IPS-18a (cell line): ENCODE measurements at regions not wholly inside any gene's neighbourhood (a gene's known extent, or its start where the extent isn't known, plus 50 kb on each side); places are given as distances from the start of the nearest gene placed in this dataset.

ENCODE experiments used
- H3K27ac ChIP-seq: one replicate; pipeline ENCODE4 v1.5.1; 2013; ENCODE audit warnings: low read length
- H3K27me3 ChIP-seq: one replicate; pipeline ENCODE4 v1.6.1; 2013; ENCODE audit warnings: mild to moderate bottlenecking, low read length; ENCODE audit not compliant: control insufficient read depth, insufficient read depth
- H3K36me3 ChIP-seq: one replicate; pipeline ENCODE4 v1.6.1; 2013; ENCODE audit warnings: low read depth, low read length; ENCODE audit not compliant: control insufficient read depth
- H3K4me1 ChIP-seq: one replicate; pipeline ENCODE4 v1.6.1; 2013; ENCODE audit warnings: low read depth, low read length; ENCODE audit not compliant: control insufficient read depth
- H3K4me3 ChIP-seq: one replicate; pipeline ENCODE4 v1.5.1; 2013; ENCODE audit warnings: low read length
- H3K9ac ChIP-seq: one replicate; pipeline ENCODE4 v1.6.1; 2013; ENCODE audit warnings: mild to moderate bottlenecking, low read length, moderate library complexity
- H3K9me3 ChIP-seq: one replicate; pipeline ENCODE4 v1.6.1; 2013; ENCODE audit warnings: low read depth, low read length; ENCODE audit not compliant: control insufficient read depth

DNA sequence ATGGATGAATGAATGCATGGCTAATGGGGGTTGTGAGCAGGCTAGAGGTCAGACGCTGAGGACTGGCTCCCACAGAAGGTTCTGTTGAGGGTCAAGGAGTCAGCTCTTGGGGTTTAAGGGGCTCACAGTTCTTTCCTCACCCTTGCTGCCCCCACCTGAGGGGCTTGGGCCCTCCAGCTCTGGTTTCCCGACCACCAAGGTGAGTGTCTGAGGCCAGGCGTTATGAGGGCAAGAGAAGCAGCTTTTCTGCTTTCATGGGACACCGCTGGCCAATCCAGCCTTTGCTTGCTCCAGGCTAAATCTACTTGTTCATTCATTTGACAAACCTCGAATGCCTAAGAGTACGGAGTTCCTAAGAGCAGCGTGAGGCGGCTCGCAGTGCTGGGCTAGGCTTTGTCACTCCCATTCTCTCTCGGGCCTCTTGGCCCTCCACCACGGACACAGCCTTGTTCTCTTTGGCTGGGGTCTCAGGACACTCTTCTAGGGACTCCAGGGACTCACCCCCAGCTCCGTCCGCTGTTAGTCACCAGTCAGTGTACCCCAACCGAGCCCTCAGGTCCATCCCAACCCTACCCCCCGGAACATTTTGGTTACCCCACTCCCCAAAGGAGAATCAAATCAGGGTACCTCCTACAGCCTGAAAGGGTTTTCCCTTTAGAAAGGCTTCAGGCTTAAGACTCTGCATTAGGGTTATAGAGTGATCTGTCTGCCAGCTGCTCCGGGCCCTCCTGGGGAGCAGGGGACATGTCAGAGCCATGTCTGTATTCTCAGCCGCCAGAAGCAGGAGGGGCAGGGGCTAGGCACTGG lies 210.1 kb upstream of the MVB12B start:
- Histone ChIP-seq H3K27ac (no peak overlapping the region), H3K9me3 (no peaks in the 10 kb centered on the region), H3K27me3 (no peaks in the 10 kb centered on the region), H3K4me1 (no peaks in the 10 kb centered on the region), H3K4me3 (no peak overlapping the region), H3K9ac (no peak overlapping the region), H3K36me3 (no peaks in the 10 kb centered on the region)

- H3K4me3 ChIP-seq: no peak overlapping the region
- no peaks in the 10 kb centered on the region for H3K27me3 ChIP-seq
- H3K4me1 ChIP-seq: no peaks in the 10 kb centered on the region
- H3K36me3 ChIP-seq: no peaks in the 10 kb centered on the region
- H3K9ac ChIP-seq: no peak overlapping the region
- H3K27ac ChIP-seq: no peak overlapping the region
- no peaks in the 10 kb centered on the region for H3K9me3 ChIP-seq
These were observed 209.5 kb upstream of the MVB12B start for GRCh38 chr9:126117158-126117425.

- Histone ChIP-seq H3K9ac (no peak overlapping the region), H3K4me3 (no peak overlapping the region), H3K36me3 (no peaks in the 10 kb centered on the region), H3K4me1 (no peaks in the 10 kb centered on the region), H3K27me3 (no peaks in the 10 kb centered on the region), H3K27ac (no peak overlapping the region), H3K9me3 (no peaks in the 10 kb centered on the region)
These were observed 209.0 kb upstream of the MVB12B start for GRCh38 chr9:126117631-126118030.

DNA sequence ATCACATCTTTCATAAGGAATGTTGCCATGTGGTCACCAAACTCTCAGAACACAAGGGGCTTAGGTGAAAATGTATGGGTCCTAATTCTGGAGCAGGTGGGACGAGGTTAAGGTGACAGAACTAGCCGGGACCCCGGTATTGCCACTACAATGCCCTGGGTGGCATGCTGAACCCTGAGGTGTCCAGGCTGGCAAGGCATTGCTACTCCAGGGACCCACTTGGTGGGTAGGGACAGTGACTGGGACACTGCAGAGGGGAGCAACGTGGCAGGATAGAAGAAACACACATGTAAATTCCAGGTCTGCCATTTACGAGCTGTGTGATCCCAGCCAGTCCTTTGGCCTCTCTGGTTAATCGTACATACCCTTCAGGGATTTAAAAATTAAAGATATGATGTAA lies 206.9 kb upstream of the MVB12B start:
- no peaks in the 10 kb centered on the region for H3K27me3 ChIP-seq
- no peaks in the 10 kb centered on the region for H3K9me3 ChIP-seq
- no peak overlapping the region for H3K27ac ChIP-seq
- no peak overlapping the region for H3K4me3 ChIP-seq
- H3K4me1 ChIP-seq: no peaks in the 10 kb centered on the region
- no peak overlapping the region for H3K9ac ChIP-seq
- no peaks in the 10 kb centered on the region for H3K36me3 ChIP-seq

GRCh38 chr9:126122901-126123616 lies 203.6 kb upstream of the MVB12B start:
- Histone ChIP-seq H3K36me3 (no peaks in the 10 kb centered on the region), H3K27me3 (no peaks in the 10 kb centered on the region), H3K4me3 (no peak overlapping the region), H3K9me3 (no peaks in the 10 kb centered on the region), H3K9ac (no peak overlapping the region), H3K4me1 (no peaks in the 10 kb centered on the region), H3K27ac (no peak overlapping the region)

DNA sequence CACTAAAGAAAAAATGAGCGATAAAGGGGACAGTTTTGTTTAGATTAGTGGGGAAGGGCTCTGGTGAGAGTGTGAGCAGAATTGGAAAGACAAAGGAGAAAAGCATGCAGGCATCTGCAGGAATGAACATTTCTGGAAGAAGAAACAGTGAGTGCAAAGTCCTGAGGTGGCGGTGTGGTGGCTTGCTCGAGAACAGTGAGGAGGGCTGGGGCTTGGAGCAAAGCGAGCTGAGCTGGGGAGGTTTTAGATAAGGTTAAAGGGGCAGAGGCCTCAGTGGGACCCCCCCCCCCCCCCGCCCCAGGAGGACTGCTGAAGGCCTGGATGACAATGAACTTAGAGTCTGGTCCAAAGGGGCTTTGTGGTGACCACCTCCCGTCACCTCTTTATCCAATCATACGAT lies 202.7 kb upstream of the MVB12B start:
- no peak overlapping the region for H3K4me3 ChIP-seq
- H3K27ac ChIP-seq: no peak overlapping the region
- H3K9ac ChIP-seq: no peak overlapping the region
- H3K36me3 ChIP-seq: no peaks in the 10 kb centered on the region
- no peaks in the 10 kb centered on the region for H3K4me1 ChIP-seq
- no peaks in the 10 kb centered on the region for H3K9me3 ChIP-seq
- H3K27me3 ChIP-seq: no peaks in the 10 kb centered on the region

DNA sequence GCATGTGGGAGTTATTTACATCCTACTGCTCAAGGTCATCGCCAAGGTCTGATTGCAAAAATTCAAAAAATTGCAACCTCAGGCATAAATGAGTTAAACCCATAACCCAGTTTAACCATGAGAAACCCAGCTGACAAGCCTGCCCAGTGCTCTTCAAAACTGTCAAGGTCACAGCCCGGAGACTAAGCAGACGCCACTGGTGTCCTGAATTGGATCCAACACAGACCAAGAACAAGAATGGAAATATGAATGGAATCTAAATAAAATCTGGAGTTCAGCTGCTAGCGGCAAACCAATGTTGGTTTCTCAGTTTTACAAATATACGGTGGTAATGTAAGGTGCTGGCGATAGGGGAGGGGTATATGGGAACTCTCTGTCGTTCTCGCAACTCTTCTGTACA lies 201.5 kb upstream of the MVB12B start:
- Histone ChIP-seq H3K36me3 (no peaks in the 10 kb centered on the region), H3K27me3 (no peaks in the 10 kb centered on the region)

DNA sequence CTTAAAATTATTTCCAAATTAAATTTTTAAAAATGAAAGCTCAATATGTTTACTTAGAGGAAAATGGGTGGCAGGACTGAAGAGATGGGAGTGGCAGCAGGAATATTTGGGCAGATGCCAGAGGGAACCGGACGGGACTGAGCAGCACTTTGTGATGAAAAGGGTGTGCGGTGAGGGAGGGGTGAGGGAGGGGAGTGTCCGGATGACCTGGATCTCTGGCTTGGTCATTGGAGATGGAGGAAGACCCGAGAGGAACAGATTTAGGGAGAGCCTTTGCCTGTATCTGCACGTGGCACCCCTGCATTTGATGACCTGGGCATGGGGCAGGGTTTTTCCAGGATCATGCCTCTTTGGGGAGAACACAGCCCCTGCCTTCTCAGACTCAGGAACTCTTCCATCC lies 201.1 kb upstream of the MVB12B start:
- Histone ChIP-seq H3K9me3 (no peaks in the 10 kb centered on the region), H3K4me3 (no peak overlapping the region), H3K27ac (no peak overlapping the region), H3K27me3 (no peaks in the 10 kb centered on the region), H3K4me1 (no peaks in the 10 kb centered on the region), H3K9ac (no peak overlapping the region), H3K36me3 (no peaks in the 10 kb centered on the region)

More for the DNA sequence above, 201.5 kb upstream of the MVB12B start:
- Histone ChIP-seq H3K27ac (no peak overlapping the region), H3K4me1 (no peaks in the 10 kb centered on the region), H3K9ac (no peak overlapping the region), H3K4me3 (no peak overlapping the region), H3K9me3 (no peaks in the 10 kb centered on the region)

- Histone ChIP-seq H3K27ac (no peak overlapping the region), H3K4me3 (no peak overlapping the region), H3K27me3 (no peaks in the 10 kb centered on the region), H3K4me1 (no peaks in the 10 kb centered on the region), H3K9ac (no peak overlapping the region), H3K36me3 (no peaks in the 10 kb centered on the region), H3K9me3 (no peaks in the 10 kb centered on the region)
These were observed 200.6 kb upstream of the MVB12B start for GRCh38 chr9:126125992-126126409.

GRCh38 chr9:126126807-126127206 lies 199.8 kb upstream of the MVB12B start:
- H3K4me1 ChIP-seq: no peaks in the 10 kb centered on the region

DNA sequence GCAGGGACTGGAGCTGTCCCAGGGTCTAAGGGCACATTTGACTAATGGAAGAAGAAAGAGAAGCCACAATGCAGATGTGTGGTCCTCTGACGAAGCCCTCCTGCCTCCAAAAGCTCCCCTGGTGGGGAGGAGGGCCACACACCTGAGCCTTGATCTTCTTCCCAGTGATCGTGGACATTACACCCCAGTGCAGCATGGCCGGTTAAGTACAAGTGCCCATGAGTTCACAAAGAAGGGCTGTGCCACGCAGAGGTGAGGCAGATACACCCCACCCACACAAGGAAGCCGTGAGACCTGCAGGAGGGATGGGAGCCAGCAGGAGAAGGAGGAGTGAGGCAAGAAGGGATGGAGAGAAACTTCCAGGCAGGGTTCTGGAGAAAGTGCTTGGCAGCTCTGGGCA lies 199.0 kb upstream of the MVB12B start:
- H3K9me3 ChIP-seq: peaks cover 3% of the 10 kb centered on the region
- H3K4me1 ChIP-seq: no peaks in the 10 kb centered on the region
- no peak overlapping the region for H3K9ac ChIP-seq
- H3K27ac ChIP-seq: no peak overlapping the region
- no peaks in the 10 kb centered on the region for H3K36me3 ChIP-seq
- H3K4me3 ChIP-seq: no peak overlapping the region
- H3K27me3 ChIP-seq: no peaks in the 10 kb centered on the region

More at GRCh38 chr9:126126807-126127206, 199.8 kb upstream of the MVB12B start:
- no peak overlapping the region for H3K27ac ChIP-seq
- no peaks in the 10 kb centered on the region for H3K27me3 ChIP-seq
- no peaks in the 10 kb centered on the region for H3K9me3 ChIP-seq
- no peak overlapping the region for H3K9ac ChIP-seq
- no peaks in the 10 kb centered on the region for H3K36me3 ChIP-seq
- no peak overlapping the region for H3K4me3 ChIP-seq
